ENCODE measurements at regions not wholly inside any gene's neighbourhood (a gene's known extent, or its start where the extent isn't known, plus 50 kb on each side); places are given as distances from the start of the nearest gene placed in this dataset.
A peak's percentile ranks its signal among the peaks of the same experiment; 100 is the strongest.

GRCh38 chr5:135158314-135158697, 124.3 kb upstream of the PITX1 start:
- no peaks in the 10 kb centered on the region for H3K27me3 ChIP-seq (ENCODE audit: insufficient read depth, poor library complexity, severe bottlenecking)
- TF ChIP-seq CTCF (IDR thresholded peaks at IDR 0.05; ENCODE audit: poor library complexity, severe bottlenecking), result no peak
- no peak overlapping the region for H3K4me3 ChIP-seq (ENCODE audit: severe bottlenecking)
- ATAC-seq (ENCODE audit: low read depth) (no peak), DNase-seq (ENCODE audit: low spot score) (no peak)
- H3K9me3 ChIP-seq (ENCODE audit: severe bottlenecking), result peaks cover 5% of the 10 kb centered on the region
- no peak overlapping the region for H3K27ac ChIP-seq (ENCODE audit: poor library complexity, severe bottlenecking)
- H3K36me3 ChIP-seq (ENCODE audit: low read depth), result no peaks in the 10 kb centered on the region
- peaks cover 38% of the 10 kb centered on the region for H3K4me1 ChIP-seq (ENCODE audit: insufficient read depth, poor library complexity, severe bottlenecking)

- H3K27me3 ChIP-seq (ENCODE audit: insufficient read depth, poor library complexity, severe bottlenecking), result no peaks in the 10 kb centered on the region
Measured at GRCh38 chr5:135157421-135158313, 123.6 kb upstream of the PITX1 start.

GRCh38 chr5:135156715-135157404, 122.8 kb upstream of the PITX1 start:
- DNase-seq (ENCODE audit: low spot score) (peak; percentile 95), ATAC-seq (ENCODE audit: low read depth) (peak; percentile 75)
- TF ChIP-seq CTCF (IDR thresholded peaks at IDR 0.05; ENCODE audit: poor library complexity, severe bottlenecking), result no peak
- peak overlapping the region; percentile 59 for H3K27ac ChIP-seq (ENCODE audit: poor library complexity, severe bottlenecking)
- no peak overlapping the region for H3K4me3 ChIP-seq (ENCODE audit: severe bottlenecking)
- H3K36me3 ChIP-seq (ENCODE audit: low read depth), result no peaks in the 10 kb centered on the region
- peaks cover 5% of the 10 kb centered on the region for H3K9me3 ChIP-seq (ENCODE audit: severe bottlenecking)
- peaks cover 38% of the 10 kb centered on the region for H3K4me1 ChIP-seq (ENCODE audit: insufficient read depth, poor library complexity, severe bottlenecking)
- H3K27me3 ChIP-seq (ENCODE audit: insufficient read depth, poor library complexity, severe bottlenecking), result no peaks in the 10 kb centered on the region

More at GRCh38 chr5:135157421-135158313, 123.6 kb upstream of the PITX1 start:
- no peak overlapping the region for H3K4me3 ChIP-seq (ENCODE audit: severe bottlenecking)
- H3K27ac ChIP-seq (ENCODE audit: poor library complexity, severe bottlenecking), result peak overlapping the region; percentile 59
- no peak for ATAC-seq (ENCODE audit: low read depth)
- H3K9me3 ChIP-seq (ENCODE audit: severe bottlenecking), result peaks cover 5% of the 10 kb centered on the region
- no peak for DNase-seq (ENCODE audit: low spot score)
- H3K4me1 ChIP-seq (ENCODE audit: insufficient read depth, poor library complexity, severe bottlenecking), result peaks cover 38% of the 10 kb centered on the region
- TF ChIP-seq CTCF (IDR thresholded peaks at IDR 0.05; ENCODE audit: poor library complexity, severe bottlenecking), result no peak
- no peaks in the 10 kb centered on the region for H3K36me3 ChIP-seq (ENCODE audit: low read depth)

- Histone ChIP-seq H3K9me3 (ENCODE audit: severe bottlenecking) (peaks cover 5% of the 10 kb centered on the region), H3K27ac (ENCODE audit: poor library complexity, severe bottlenecking) (peak overlapping the region; percentile 59), H3K4me3 (ENCODE audit: severe bottlenecking) (no peak overlapping the region), H3K27me3 (ENCODE audit: insufficient read depth, poor library complexity, severe bottlenecking) (no peaks in the 10 kb centered on the region), H3K36me3 (ENCODE audit: low read depth) (no peaks in the 10 kb centered on the region), H3K4me1 (ENCODE audit: insufficient read depth, poor library complexity, severe bottlenecking) (peaks cover 38% of the 10 kb centered on the region)
- no peak for TF ChIP-seq CTCF (IDR thresholded peaks at IDR 0.05; ENCODE audit: poor library complexity, severe bottlenecking)
- ATAC-seq (ENCODE audit: low read depth) (no peak), DNase-seq (ENCODE audit: low spot score) (peak; percentile 52)
Measured at GRCh38 chr5:135156337-135156714, 122.3 kb upstream of the PITX1 start.

Data from RWPE2 (cell line).